Liver (tissue), 3 donors: ENCODE measurements at regions not wholly inside any gene's neighbourhood (a gene's known extent, or its start where the extent isn't known, plus 50 kb on each side); places are given as distances from the start of the nearest gene placed in this dataset.

Experiments
- ATF3 ChIP-seq: IDR thresholded peaks from 2 replicates; pipeline ENCODE4 v1.6.1; 2016; ENCODE audit warnings: antibody characterized with exemption
- CTCF ChIP-seq: fragments of 150-350 bp; IDR thresholded peaks from 2 replicates; pipeline ENCODE4 v1.5.1; 2017; ENCODE audit warnings: improper control_type of control experiment, low read depth, low read length; ENCODE audit not compliant: missing input control
- EGR1 ChIP-seq, 2 donors: IDR thresholded peaks; 2 replicates each; pipeline ENCODE4 v1.6.1; 2016 to 2018; ENCODE audit warnings: antibody characterized with exemption in 2 of 2, low read depth in 2 of 2
- FOXA1 ChIP-seq: IDR thresholded peaks from 2 replicates; pipeline ENCODE4 v1.6.1; 2016; ENCODE audit warnings: antibody characterized with exemption
- FOXA2 ChIP-seq: IDR thresholded peaks from 2 replicates; pipeline ENCODE4 v1.6.1; 2016; ENCODE audit warnings: antibody characterized with exemption
- GABPA ChIP-seq, 2 donors: IDR thresholded peaks in 1 of 2; conservative IDR thresholded peaks in 1 of 2; 2 replicates each; pipeline ENCODE4 v1.6.1; 2016; ENCODE audit warnings: antibody characterized with exemption in 2 of 2, mild to moderate bottlenecking in 1 of 2, moderate library complexity in 1 of 2
- JUND ChIP-seq, 2 donors: IDR thresholded peaks; 2 replicates each; pipeline ENCODE4 v1.6.1; 2016; ENCODE audit warnings: antibody characterized with exemption in 2 of 2
- MAX ChIP-seq: IDR thresholded peaks from 2 replicates; pipeline ENCODE4 v1.6.1; 2016; ENCODE audit warnings: antibody characterized with exemption
- RAD21 ChIP-seq, 2 donors: IDR thresholded peaks; 2 replicates each; pipeline ENCODE4 v1.6.1; 2016; ENCODE audit warnings: antibody characterized with exemption in 2 of 2, mild to moderate bottlenecking in 2 of 2
- REST ChIP-seq: IDR thresholded peaks from 2 replicates; pipeline ENCODE4 v1.6.1; 2016; ENCODE audit warnings: antibody characterized with exemption, mild to moderate bottlenecking
- RXRA ChIP-seq, 2 donors: IDR thresholded peaks; 2 replicates each; pipeline ENCODE4 v1.6.1; 2017 to 2018; ENCODE audit warnings: antibody characterized with exemption in 2 of 2, mild to moderate bottlenecking in 1 of 2
- SP1 ChIP-seq: IDR thresholded peaks from 2 replicates; pipeline ENCODE4 v1.6.1; 2018; ENCODE audit warnings: antibody characterized with exemption, mild to moderate bottlenecking
- TAF1 ChIP-seq: conservative IDR thresholded peaks from 2 replicates; pipeline ENCODE4 v1.6.1; 2016; ENCODE audit warnings: antibody characterized with exemption, mild to moderate bottlenecking
- YY1 ChIP-seq: IDR thresholded peaks from 2 replicates; pipeline ENCODE4 v1.6.1; 2016; ENCODE audit warnings: antibody characterized with exemption, mild to moderate bottlenecking
- donor health status: healthy.
- donor health status: healthy.

GRCh38 chr18:70653671-70654070 is 364.8 kb downstream of the SOCS6 start:
- no peak for TF ChIP-seq CTCF
- TF ChIP-seq YY1 = no peak
- no peak for TF ChIP-seq MAX
- TF ChIP-seq REST = no peak
- TF ChIP-seq RAD21 (IDR thresholded peaks at IDR 0.05) = no peak
- TF ChIP-seq JUND (IDR thresholded peaks at IDR 0.05) = no peak
- TF ChIP-seq RXRA (IDR thresholded peaks at IDR 0.05) = no peak
- no peak for TF ChIP-seq FOXA2
- no peak for TF ChIP-seq FOXA1
- TF ChIP-seq TAF1 = no peak
- TF ChIP-seq EGR1 (IDR thresholded peaks at IDR 0.05; ENCODE audit: low read depth in 2 of 2) = no peak
- TF ChIP-seq GABPA (IDR thresholded peaks at IDR 0.05 in 1 of 2, conservative IDR thresholded peaks at IDR 0.05 in 1 of 2) = no peak
- no peak for TF ChIP-seq ATF3
- no peak for TF ChIP-seq SP1
